ENCODE measurements at regions not wholly inside any gene's neighbourhood (a gene's known extent, or its start where the extent isn't known, plus 50 kb on each side); places are given as distances from the start of the nearest gene placed in this dataset.
"Not testable (repeated sequence)": the region's sequence is repeated elsewhere in the genome, so short reads cannot be mapped to it uniquely, and the experiment has no call there.

DNA sequence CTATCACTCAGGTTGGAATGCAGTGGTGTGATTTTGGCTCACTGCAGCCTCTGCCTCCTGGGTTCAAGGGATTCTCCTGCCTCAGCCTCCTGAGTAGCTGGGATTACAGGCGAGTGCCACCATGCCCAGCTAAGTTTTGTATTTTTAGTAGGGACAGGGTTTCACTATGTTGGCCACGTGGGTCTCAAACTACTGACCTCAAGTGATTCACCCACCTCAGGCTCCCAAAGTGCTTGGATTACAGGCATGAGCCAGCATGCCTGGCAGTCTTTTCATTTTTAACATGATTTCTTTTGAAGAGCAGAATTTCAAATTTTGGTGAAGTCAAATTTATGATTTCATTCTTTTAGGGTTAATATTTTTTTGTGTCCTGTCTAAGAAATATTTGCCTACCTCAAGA, 217.4 kb downstream of the BUB3 start:
- not testable (repeated sequence) for DNase-seq; H3K36me3 Mint-ChIP-seq; H3K4me1 Mint-ChIP-seq; H3K4me3 ChIP-seq (ENCODE audit: low read depth, low read length); ATAC-seq (ENCODE audit: low read depth in 2 of 2); H3K9me3 Mint-ChIP-seq; H3K27me3 ChIP-seq (ENCODE audit: control insufficient read depth, insufficient read depth, low read length); H3K27ac Mint-ChIP-seq; H3K4me1 ChIP-seq (ENCODE audit: control insufficient read depth, insufficient read depth, low read length, poor library complexity, severe bottlenecking); H3K9me3 ChIP-seq (ENCODE audit: control insufficient read depth in 2 of 2, low read length in 2 of 2); H3K27me3 Mint-ChIP-seq; H3K4me3 Mint-ChIP-seq; H3K27ac ChIP-seq (ENCODE audit: insufficient read depth, low read length, poor library complexity, severe bottlenecking); H3K36me3 ChIP-seq (ENCODE audit: control insufficient read depth, insufficient read depth, low read length)

DNA sequence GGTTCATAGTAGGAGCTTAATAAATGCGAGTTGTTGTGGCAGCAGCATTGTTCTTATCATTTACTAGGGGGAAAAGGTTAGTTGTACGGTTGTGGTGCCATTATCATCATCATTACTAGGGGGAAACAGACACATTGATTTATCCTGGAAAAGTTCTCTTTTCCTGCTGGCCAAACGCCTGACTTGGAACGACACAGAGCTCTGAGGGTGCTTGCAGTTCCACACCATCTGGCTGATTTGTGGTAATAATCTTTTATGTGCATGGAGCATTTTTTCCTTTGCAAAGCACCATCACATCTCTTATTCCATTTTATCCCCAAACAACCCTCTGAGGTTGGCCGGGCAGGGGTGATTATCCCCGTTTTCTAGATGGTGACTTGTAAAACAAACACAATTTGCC, 219.4 kb downstream of the BUB3 start:
- H3K9me3 Mint-ChIP-seq, result peaks cover 0 to 4% (median 0%) of the 10 kb centered on the region in 7 donors
- ATAC-seq (ENCODE audit: low read depth in 2 of 2) (no peak), DNase-seq (no peak)
- H3K36me3 Mint-ChIP-seq, result peaks cover 3% of the 10 kb centered on the region
- no peak overlapping the region for H3K4me3 Mint-ChIP-seq
- no peak overlapping the region for H3K4me3 ChIP-seq (ENCODE audit: low read depth, low read length)
- H3K4me1 ChIP-seq (ENCODE audit: control insufficient read depth, insufficient read depth, low read length, poor library complexity, severe bottlenecking), result no peaks in the 10 kb centered on the region
- no peaks in the 10 kb centered on the region for H3K4me1 Mint-ChIP-seq
- H3K27ac ChIP-seq (ENCODE audit: insufficient read depth, low read length, poor library complexity, severe bottlenecking), result no peak overlapping the region
- H3K27me3 ChIP-seq (ENCODE audit: control insufficient read depth, insufficient read depth, low read length), result no peaks in the 10 kb centered on the region
- H3K9me3 ChIP-seq (ENCODE audit: control insufficient read depth in 2 of 2, low read length in 2 of 2), result peaks cover 0 to 1% of the 10 kb centered on the region in 2 experiments
- no peaks in the 10 kb centered on the region for H3K27me3 Mint-ChIP-seq
- H3K36me3 ChIP-seq (ENCODE audit: control insufficient read depth, insufficient read depth, low read length), result no peaks in the 10 kb centered on the region
- H3K27ac Mint-ChIP-seq, result no peak overlapping the region

DNA sequence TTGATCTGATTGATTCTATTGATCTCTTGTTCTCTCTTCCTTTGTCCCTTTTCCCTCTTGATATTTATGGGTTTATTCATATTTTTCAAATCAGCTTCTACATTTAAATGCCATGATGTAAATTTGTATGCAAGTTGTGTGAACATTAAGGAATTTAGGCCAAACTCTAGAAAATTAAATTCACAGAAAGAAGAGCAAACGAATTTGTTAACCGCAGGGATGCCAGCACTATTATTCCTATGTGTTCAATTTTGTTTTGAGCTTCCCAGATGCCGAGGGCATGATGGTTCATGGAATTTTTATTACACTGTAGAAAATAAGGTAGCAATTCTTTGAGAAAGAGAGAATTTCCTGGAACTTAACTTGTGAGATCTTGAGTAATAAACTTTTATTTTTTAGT, 220.9 kb downstream of the BUB3 start:
- Mint-ChIP-seq H3K9me3 (peaks cover 0 to 4% (median 0%) of the 10 kb centered on the region in 7 donors), H3K27me3 (no peaks in the 10 kb centered on the region)
- no peak overlapping the region for H3K4me3 ChIP-seq (ENCODE audit: low read depth, low read length)

DNA sequence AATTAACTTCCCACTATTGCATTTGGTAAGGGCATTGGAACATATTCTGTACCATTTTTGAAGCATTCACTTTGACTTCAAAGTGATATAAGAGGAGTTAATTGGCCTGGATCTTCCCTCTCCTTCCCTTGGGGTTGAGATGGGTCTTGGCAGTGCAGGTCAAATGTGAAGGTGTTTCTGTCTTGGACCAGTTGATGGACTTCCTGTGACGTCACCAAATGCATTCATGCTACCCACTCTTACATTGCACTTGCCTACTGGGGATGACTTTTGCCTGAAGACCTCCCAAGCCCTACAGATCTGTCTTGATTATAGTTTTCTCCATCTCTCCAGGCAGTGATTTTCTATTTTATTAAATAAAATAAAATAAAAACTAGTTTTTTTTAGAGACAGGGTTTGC, 221.5 kb downstream of the BUB3 start:
- ATAC-seq (ENCODE audit: low read depth in 2 of 2) (no peak), DNase-seq (no peak)
- H3K4me3 ChIP-seq (ENCODE audit: low read depth, low read length), result no peak overlapping the region
- Mint-ChIP-seq H3K9me3 (peaks cover 0 to 4% (median 0%) of the 10 kb centered on the region in 7 donors), H3K4me3 (no peak overlapping the region), H3K4me1 (no peaks in the 10 kb centered on the region), H3K36me3 (peaks cover 7% of the 10 kb centered on the region), H3K27ac (peak overlapping the region in 1 of 3 donors; percentile 43), H3K27me3 (no peaks in the 10 kb centered on the region)
- no peaks in the 10 kb centered on the region for H3K4me1 ChIP-seq (ENCODE audit: control insufficient read depth, insufficient read depth, low read length, poor library complexity, severe bottlenecking)
- peaks cover 0 to 1% of the 10 kb centered on the region in 2 experiments for H3K9me3 ChIP-seq (ENCODE audit: control insufficient read depth in 2 of 2, low read length in 2 of 2)
- H3K27me3 ChIP-seq (ENCODE audit: control insufficient read depth, insufficient read depth, low read length), result no peaks in the 10 kb centered on the region
- H3K36me3 ChIP-seq (ENCODE audit: control insufficient read depth, insufficient read depth, low read length), result no peaks in the 10 kb centered on the region
- no peak overlapping the region for H3K27ac ChIP-seq (ENCODE audit: insufficient read depth, low read length, poor library complexity, severe bottlenecking)

More for the DNA sequence above, 220.9 kb downstream of the BUB3 start:
- DNase-seq (no peak), ATAC-seq (ENCODE audit: low read depth in 2 of 2) (no peak)
- no peak overlapping the region for H3K4me3 Mint-ChIP-seq
- no peak overlapping the region for H3K27ac ChIP-seq (ENCODE audit: insufficient read depth, low read length, poor library complexity, severe bottlenecking)
- H3K9me3 ChIP-seq (ENCODE audit: control insufficient read depth in 2 of 2, low read length in 2 of 2), result peaks cover 0 to 1% of the 10 kb centered on the region in 2 experiments
- H3K27ac Mint-ChIP-seq, result no peak overlapping the region
- H3K36me3 Mint-ChIP-seq, result peaks cover 3% of the 10 kb centered on the region
- H3K4me1 ChIP-seq (ENCODE audit: control insufficient read depth, insufficient read depth, low read length, poor library complexity, severe bottlenecking), result no peaks in the 10 kb centered on the region
- no peaks in the 10 kb centered on the region for H3K27me3 ChIP-seq (ENCODE audit: control insufficient read depth, insufficient read depth, low read length)
- H3K4me1 Mint-ChIP-seq, result no peaks in the 10 kb centered on the region
- no peaks in the 10 kb centered on the region for H3K36me3 ChIP-seq (ENCODE audit: control insufficient read depth, insufficient read depth, low read length)

DNA sequence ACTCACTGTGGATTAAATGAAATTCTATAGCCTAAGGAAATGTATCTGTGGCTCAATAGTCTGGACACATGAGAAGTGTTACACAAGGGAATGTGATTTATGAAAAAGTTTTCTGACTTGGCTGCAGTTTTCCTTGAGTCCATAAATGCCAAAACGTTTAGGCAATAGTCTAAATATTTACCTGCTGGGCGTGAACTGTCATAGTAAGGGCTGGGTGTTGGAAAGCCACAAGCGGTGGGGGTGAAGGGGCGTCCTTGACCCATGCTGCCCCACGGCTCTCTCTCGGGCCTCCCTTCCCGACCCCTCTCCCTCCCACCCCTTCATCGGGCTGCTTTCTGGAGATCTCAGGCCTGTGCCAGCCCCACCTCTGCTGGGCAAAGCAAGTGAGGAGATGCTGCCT, 223.7 kb downstream of the BUB3 start:
- Mint-ChIP-seq H3K4me1 (no peaks in the 10 kb centered on the region), H3K27ac (no peak overlapping the region), H3K4me3 (no peak overlapping the region), H3K36me3 (peaks cover 7% of the 10 kb centered on the region), H3K9me3 (peaks cover 0 to 5% (median 0%) of the 10 kb centered on the region in 7 donors), H3K27me3 (no peaks in the 10 kb centered on the region)
- Histone ChIP-seq H3K4me3 (ENCODE audit: low read depth, low read length) (no peak overlapping the region), H3K27ac (ENCODE audit: insufficient read depth, low read length, poor library complexity, severe bottlenecking) (no peak overlapping the region), H3K9me3 (ENCODE audit: control insufficient read depth in 2 of 2, low read length in 2 of 2) (no peaks in the 10 kb centered on the region), H3K36me3 (ENCODE audit: control insufficient read depth, insufficient read depth, low read length) (no peaks in the 10 kb centered on the region), H3K27me3 (ENCODE audit: control insufficient read depth, insufficient read depth, low read length) (no peaks in the 10 kb centered on the region), H3K4me1 (ENCODE audit: control insufficient read depth, insufficient read depth, low read length, poor library complexity, severe bottlenecking) (no peaks in the 10 kb centered on the region)
- no peak for ATAC-seq (ENCODE audit: low read depth in 2 of 2)
- DNase-seq, result no peak

DNA sequence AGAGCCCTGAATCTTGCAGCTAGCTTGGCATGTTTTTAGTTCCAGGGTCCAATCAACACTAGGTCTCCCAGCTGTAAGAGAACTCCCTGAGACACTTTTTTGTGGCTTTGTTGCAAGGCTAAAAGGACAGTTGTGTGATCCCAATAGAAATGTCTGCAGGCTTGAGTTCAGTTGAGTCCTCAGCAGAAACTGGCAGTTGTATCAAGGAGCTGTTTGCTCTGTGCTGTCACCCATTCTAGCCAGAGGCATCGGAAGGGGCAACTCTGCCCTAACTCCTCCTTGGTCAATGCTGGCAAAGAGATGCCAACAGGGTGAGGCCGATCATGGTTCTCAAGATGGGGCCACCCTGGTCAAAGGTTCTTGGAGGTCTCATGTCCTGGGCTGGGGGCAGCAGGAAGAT, 224.1 kb downstream of the BUB3 start:
- no peak overlapping the region for H3K4me3 Mint-ChIP-seq
- no peaks in the 10 kb centered on the region for H3K9me3 ChIP-seq (ENCODE audit: control insufficient read depth in 2 of 2, low read length in 2 of 2)
- no peaks in the 10 kb centered on the region for H3K27me3 ChIP-seq (ENCODE audit: control insufficient read depth, insufficient read depth, low read length)
- H3K27ac Mint-ChIP-seq, result no peak overlapping the region
- H3K4me1 ChIP-seq (ENCODE audit: control insufficient read depth, insufficient read depth, low read length, poor library complexity, severe bottlenecking), result no peaks in the 10 kb centered on the region
- no peaks in the 10 kb centered on the region for H3K36me3 ChIP-seq (ENCODE audit: control insufficient read depth, insufficient read depth, low read length)
- H3K27ac ChIP-seq (ENCODE audit: insufficient read depth, low read length, poor library complexity, severe bottlenecking), result no peak overlapping the region
- peaks cover 3% of the 10 kb centered on the region for H3K27me3 Mint-ChIP-seq
- H3K4me3 ChIP-seq (ENCODE audit: low read depth, low read length), result no peak overlapping the region
- peaks cover 6% of the 10 kb centered on the region for H3K36me3 Mint-ChIP-seq
- no peak for DNase-seq
- H3K4me1 Mint-ChIP-seq, result no peaks in the 10 kb centered on the region
- no peak for ATAC-seq (ENCODE audit: low read depth in 2 of 2)
- H3K9me3 Mint-ChIP-seq, result peaks cover 0 to 5% (median 0%) of the 10 kb centered on the region in 7 donors

DNA sequence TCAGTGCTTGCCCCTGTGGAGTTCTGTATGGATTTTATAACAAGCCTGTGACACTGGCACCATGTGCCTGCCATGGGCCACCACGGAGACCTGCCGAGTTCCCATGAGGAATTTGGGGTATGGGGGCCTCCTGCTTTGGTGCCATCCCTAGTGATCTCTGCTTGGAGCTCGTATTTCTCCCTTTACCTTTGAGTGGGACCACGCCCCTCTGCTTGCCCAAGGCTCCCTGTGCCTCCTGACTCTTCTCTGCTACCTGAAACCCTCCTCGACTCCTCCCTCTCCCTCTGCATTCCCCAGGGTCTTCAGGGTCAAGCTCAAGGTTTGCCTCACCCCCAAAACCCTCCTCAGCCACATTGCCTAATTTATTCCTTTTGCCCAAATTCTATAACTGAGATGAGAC, 225.0 kb downstream of the BUB3 start:
- no peaks in the 10 kb centered on the region for H3K27me3 ChIP-seq (ENCODE audit: control insufficient read depth, insufficient read depth, low read length)
- no peaks in the 10 kb centered on the region for H3K9me3 ChIP-seq (ENCODE audit: control insufficient read depth in 2 of 2, low read length in 2 of 2)
- H3K27ac Mint-ChIP-seq, result no peak overlapping the region
- H3K4me1 ChIP-seq (ENCODE audit: control insufficient read depth, insufficient read depth, low read length, poor library complexity, severe bottlenecking), result no peaks in the 10 kb centered on the region
- no peak overlapping the region for H3K4me3 Mint-ChIP-seq
- H3K4me3 ChIP-seq (ENCODE audit: low read depth, low read length), result no peak overlapping the region
- peaks cover 0 to 5% (median 0%) of the 10 kb centered on the region in 7 donors for H3K9me3 Mint-ChIP-seq
- ATAC-seq (ENCODE audit: low read depth in 2 of 2) (no peak), DNase-seq (no peak)
- peaks cover 6% of the 10 kb centered on the region for H3K27me3 Mint-ChIP-seq
- no peak overlapping the region for H3K27ac ChIP-seq (ENCODE audit: insufficient read depth, low read length, poor library complexity, severe bottlenecking)
- H3K36me3 ChIP-seq (ENCODE audit: control insufficient read depth, insufficient read depth, low read length), result no peaks in the 10 kb centered on the region
- no peaks in the 10 kb centered on the region for H3K4me1 Mint-ChIP-seq
- H3K36me3 Mint-ChIP-seq, result peaks cover 4% of the 10 kb centered on the region

DNA sequence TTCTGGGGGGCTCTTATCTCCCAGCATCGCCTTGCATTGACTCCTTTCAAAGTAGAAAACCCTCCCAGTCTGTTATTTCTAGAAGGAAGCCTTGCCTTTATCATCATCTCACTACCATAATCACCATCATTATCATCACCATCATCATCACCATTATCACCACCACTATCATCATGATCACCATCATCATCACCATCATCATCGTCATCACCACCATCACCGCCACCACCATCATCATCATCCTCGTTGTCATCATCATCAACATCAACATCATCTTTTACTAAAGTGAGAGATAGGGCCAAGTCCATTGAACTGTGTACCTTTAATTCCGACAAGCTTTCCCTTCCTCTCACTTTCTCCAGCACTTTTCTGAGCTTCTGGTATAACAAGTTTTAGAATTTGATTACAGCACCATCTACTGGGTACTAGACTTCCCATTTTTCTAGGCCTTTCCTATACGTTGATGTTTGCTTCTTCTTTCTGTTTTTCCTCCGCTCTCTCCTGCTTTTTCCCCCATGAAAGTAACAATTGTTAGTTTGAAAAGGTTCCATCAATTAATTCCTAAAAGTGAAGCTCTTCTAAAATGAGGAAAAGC, 226.4 kb downstream of the BUB3 start:
- Mint-ChIP-seq H3K9me3 (peaks cover 0 to 5% (median 0%) of the 10 kb centered on the region in 7 donors), H3K27me3 (peaks cover 6% of the 10 kb centered on the region), H3K4me3 (no peak overlapping the region), H3K27ac (no peak overlapping the region), H3K36me3 (peaks cover 4% of the 10 kb centered on the region), H3K4me1 (no peaks in the 10 kb centered on the region)
- DNase-seq, result peak in 2 of 3 donors; percentile 18 to 21
- ATAC-seq (ENCODE audit: low read depth in 2 of 2), result no peak
- Histone ChIP-seq H3K9me3 (ENCODE audit: control insufficient read depth in 2 of 2, low read length in 2 of 2) (peaks cover 0 to 3% of the 10 kb centered on the region in 2 experiments), H3K27ac (ENCODE audit: insufficient read depth, low read length, poor library complexity, severe bottlenecking) (no peak overlapping the region), H3K4me1 (ENCODE audit: control insufficient read depth, insufficient read depth, low read length, poor library complexity, severe bottlenecking) (no peaks in the 10 kb centered on the region), H3K4me3 (ENCODE audit: low read depth, low read length) (no peak overlapping the region), H3K36me3 (ENCODE audit: control insufficient read depth, insufficient read depth, low read length) (no peaks in the 10 kb centered on the region), H3K27me3 (ENCODE audit: control insufficient read depth, insufficient read depth, low read length) (no peaks in the 10 kb centered on the region)
